GM23248 (cell line): ENCODE measurements at regions not wholly inside any gene's neighbourhood (a gene's known extent, or its start where the extent isn't known, plus 50 kb on each side); places are given as distances from the start of the nearest gene placed in this dataset.

Source experiments
- DNase-seq: peaks from one replicate; pipeline ENCODE4 v3.0.0-alpha.2; 2015
- H2AFZ ChIP-seq: fragments of 200-600 bp; sonication (generic); 2 replicates; pipeline ENCODE4 v1.6.1; 2016; ENCODE audit warnings: antibody characterized with exemption
- H3F3A ChIP-seq: fragments of 200-600 bp; sonication (generic); 2 replicates; pipeline ENCODE4 v1.6.1; 2016; ENCODE audit warnings: mild to moderate bottlenecking, antibody characterized with exemption, mixed run types; ENCODE audit not compliant: insufficient read depth
- H3K27ac ChIP-seq: fragments of 200-600 bp; sonication (generic); 2 replicates; pipeline ENCODE4 v1.5.1; 2016; ENCODE audit warnings: mild to moderate bottlenecking
- H3K27me3 ChIP-seq: fragments of 200-600 bp; sonication (generic); replicated peaks from 2 replicates; pipeline ENCODE4 v1.6.1; 2016; ENCODE audit warnings: mild to moderate bottlenecking; ENCODE audit not compliant: insufficient read depth
- H3K36me3 ChIP-seq: fragments of 200-600 bp; sonication (generic); 2 replicates; pipeline ENCODE4 v1.6.1; 2016; ENCODE audit warnings: low read depth, mild to moderate bottlenecking
- H3K4me1 ChIP-seq: fragments of 200-600 bp; sonication (generic); 2 replicates; pipeline ENCODE4 v1.6.1; 2016; ENCODE audit warnings: mild to moderate bottlenecking; ENCODE audit not compliant: insufficient read depth
- H3K4me2 ChIP-seq: fragments of 200-600 bp; sonication (generic); one replicate; pipeline ENCODE4 v1.6.1; 2016; ENCODE audit warnings: mild to moderate bottlenecking; ENCODE audit not compliant: unreplicated experiment
- H3K4me3 ChIP-seq: fragments of 200-600 bp; sonication (generic); 2 replicates; pipeline ENCODE4 v1.5.1; 2016; ENCODE audit warnings: mild to moderate bottlenecking
- H3K79me2 ChIP-seq: fragments of 200-600 bp; sonication (generic); 2 replicates; pipeline ENCODE4 v1.6.1; 2016; ENCODE audit warnings: mild to moderate bottlenecking; ENCODE audit not compliant: insufficient read depth
- H3K9ac ChIP-seq: fragments of 200-600 bp; sonication (generic); 2 replicates; pipeline ENCODE4 v1.6.1; 2016; ENCODE audit warnings: mild to moderate bottlenecking
- H3K9me2 ChIP-seq: fragments of 200-600 bp; sonication (generic); 2 replicates; pipeline ENCODE4 v1.6.1; 2016; ENCODE audit warnings: mixed run types, mild to moderate bottlenecking, moderate library complexity; ENCODE audit not compliant: insufficient read depth
- H3K9me3 ChIP-seq: fragments of 200-600 bp; sonication (generic); one replicate; pipeline ENCODE4 v1.6.1; 2017; ENCODE audit warnings: low read depth
- H4K20me1 ChIP-seq: fragments of 200-600 bp; sonication (generic); 2 replicates; pipeline ENCODE4 v1.6.0; 2016; ENCODE audit not compliant: insufficient read depth
- EZH2 ChIP-seq: fragments of 200-600 bp; sonication (generic); IDR thresholded peaks from 2 replicates; pipeline ENCODE4 v1.6.1; 2018; ENCODE audit warnings: antibody characterized with exemption, mild to moderate bottlenecking; ENCODE audit not compliant: insufficient read depth, poor library complexity, severe bottlenecking
- EZH2phosphoT487 ChIP-seq: fragments of 200-600 bp; sonication (generic); IDR thresholded peaks from 2 replicates; pipeline ENCODE4 v1.6.1; 2018; ENCODE audit warnings: antibody characterized with exemption, moderate library complexity, mild to moderate bottlenecking, low read depth; ENCODE audit not compliant: insufficient read depth
- WGBS, 2 experiments: methylation state at CpG; one replicate each; pipeline ENCODE4 v1.1.6; 2015 to 2017; ENCODE audit warnings: low lambda C conversion rate in 2 of 2, low coverage in 1 of 2; ENCODE audit errors: missing lambda C conversion rate in 2 of 2; 5-methylcytosine and 5-hydroxymethylcytosine counted together
- in situ Hi-C: fragments of 300-500 bp; cut with MboI; formaldehyde crosslinking; loops from 2 replicates; pipeline ENCODE4 v1.15.0; 2020

- Histone ChIP-seq H3K9ac (no peak overlapping the region), H3K4me1 (no peaks in the 10 kb centered on the region), H3K9me2 (no peaks in the 10 kb centered on the region), H3K4me3 (no peak overlapping the region), H3K9me3 (no peaks in the 10 kb centered on the region), H3K36me3 (no peaks in the 10 kb centered on the region), H3K27ac (no peak overlapping the region), H4K20me1 (no peaks in the 10 kb centered on the region), H2AFZ (no peak overlapping the region), H3F3A (no peaks in the 10 kb centered on the region), H3K4me2 (no peak overlapping the region), H3K27me3 (no peaks in the 10 kb centered on the region), H3K79me2 (no peaks in the 10 kb centered on the region)
- DNase-seq, result no peak
- TF ChIP-seq EZH2 (no peak), EZH2phosphoT487 (no peak)
- in situ Hi-C loops, result no loop called here
- 11 to 22% methylated on average over 33 to 39 of the region's 39 CpGs for WGBS, 2 experiments
These were observed 195.4 kb downstream of the KIF26A start for GRCh38 chr14:104333646-104334423.

GRCh38 chr14:104334424-104335161, 196.2 kb downstream of the KIF26A start:
- in situ Hi-C loops, result no loop called here
- Histone ChIP-seq H3K4me1 (no peaks in the 10 kb centered on the region), H4K20me1 (no peaks in the 10 kb centered on the region), H3K9me2 (no peaks in the 10 kb centered on the region), H3K4me3 (no peak overlapping the region), H3K4me2 (no peak overlapping the region), H3K36me3 (no peaks in the 10 kb centered on the region), H3K27me3 (no peaks in the 10 kb centered on the region), H3K79me2 (no peaks in the 10 kb centered on the region), H3K9me3 (no peaks in the 10 kb centered on the region), H3K27ac (no peak overlapping the region), H2AFZ (no peak overlapping the region), H3F3A (no peaks in the 10 kb centered on the region), H3K9ac (no peak overlapping the region)
- WGBS, 2 experiments, result 37 to 43% methylated on average over 30 to 31 of the region's 31 CpGs
- no peak for DNase-seq
- TF ChIP-seq EZH2phosphoT487 (no peak), EZH2 (no peak)

GRCh38 chr14:104335176-104335575, 196.8 kb downstream of the KIF26A start:
- Histone ChIP-seq H2AFZ (no peak overlapping the region), H4K20me1 (no peaks in the 10 kb centered on the region), H3F3A (no peaks in the 10 kb centered on the region), H3K4me3 (no peak overlapping the region), H3K27me3 (no peaks in the 10 kb centered on the region), H3K9me2 (no peaks in the 10 kb centered on the region), H3K27ac (no peak overlapping the region), H3K9ac (no peak overlapping the region), H3K4me2 (no peak overlapping the region), H3K9me3 (no peaks in the 10 kb centered on the region), H3K79me2 (no peaks in the 10 kb centered on the region), H3K4me1 (no peaks in the 10 kb centered on the region), H3K36me3 (no peaks in the 10 kb centered on the region)
- TF ChIP-seq EZH2 (no peak), EZH2phosphoT487 (no peak)
- 23 to 33% methylated on average over 3 to 4 of the region's 4 CpGs for WGBS, 2 experiments
- in situ Hi-C loops, result no loop called here
- DNase-seq, result no peak

GRCh38 chr14:104335611-104336010, 197.2 kb downstream of the KIF26A start:
- Histone ChIP-seq H3K4me2 (no peak overlapping the region), H4K20me1 (no peaks in the 10 kb centered on the region), H3K9ac (no peak overlapping the region), H3K36me3 (no peaks in the 10 kb centered on the region), H3K27me3 (no peaks in the 10 kb centered on the region), H3K27ac (no peak overlapping the region), H3K9me2 (no peaks in the 10 kb centered on the region), H2AFZ (no peak overlapping the region), H3F3A (no peaks in the 10 kb centered on the region), H3K79me2 (no peaks in the 10 kb centered on the region), H3K4me3 (no peak overlapping the region), H3K4me1 (no peaks in the 10 kb centered on the region), H3K9me3 (no peaks in the 10 kb centered on the region)
- in situ Hi-C loops, result no loop called here
- DNase-seq, result no peak
- WGBS, 2 experiments, result 35 to 56% methylated on average over 12 of the region's 12 CpGs
- TF ChIP-seq EZH2, result no peak
- no peak for TF ChIP-seq EZH2phosphoT487
